IMR-90 (cell line): ENCODE measurements at regions not wholly inside any gene's neighbourhood (a gene's known extent, or its start where the extent isn't known, plus 50 kb on each side); places are given as distances from the start of the nearest gene placed in this dataset.

Experiments
- ATAC-seq: fragments of 200-7000 bp; cut with Tn5 transposase; 2 replicates; pipeline ENCODE4 v1.9.1; 2020; ENCODE audit warnings: low read depth, mild to moderate bottlenecking, moderate library complexity
- BruUV-seq: library from RNA; stranded (reverse); fragments of 400-500 nt; replicated peaks from 2 replicates; lab custom pipeline; 2021; lab: Mats Ljungman, UMichigan
- CTCF ChIA-PET: fragments of 300-600 bp; formaldehyde crosslinking; extraction: SDS; loops from one replicate; lab custom pipeline; 2021; ENCODE audit warnings: antibody characterized with exemption; lab: Yijun Ruan, JAX
- POLR2A ChIA-PET: fragments of 300-600 bp; sonication (Branson Sonifier 250); formaldehyde crosslinking; loops from one replicate; lab custom pipeline; 2022; ENCODE audit warnings: antibody characterized with exemption; ENCODE audit not compliant: unreplicated experiment; lab: Charles Lee
- DNase-seq: peaks from one replicate; pipeline ENCODE4 v3.0.0; 2013
- H2AFZ ChIP-seq: replicated peaks from 2 replicates; pipeline ENCODE3; 2013; ENCODE audit warnings: low read length, mild to moderate bottlenecking; ENCODE audit not compliant: poor library complexity
- H2AK5ac ChIP-seq: 2 replicates; pipeline ENCODE4 v1.6.1; 2013; ENCODE audit warnings: low read depth, low read length, inconsistent platforms
- H2AK9ac ChIP-seq: replicated peaks from 2 replicates; pipeline ENCODE3; 2013; ENCODE audit warnings: mild to moderate bottlenecking, low read depth, low read length, moderate library complexity; ENCODE audit not compliant: poor library complexity
- H2BK120ac ChIP-seq: 2 replicates; pipeline ENCODE4 v1.6.1; 2013; ENCODE audit warnings: low read depth, low read length, inconsistent platforms
- H2BK15ac ChIP-seq: 3 replicates; pipeline ENCODE4 v1.6.1; 2013; ENCODE audit warnings: low read depth, low read length, inconsistent platforms
- H2BK20ac ChIP-seq: 2 replicates; pipeline ENCODE4 v1.6.1; 2013; ENCODE audit warnings: low read depth, mild to moderate bottlenecking, inconsistent platforms, low read length, moderate library complexity
- H2BK5ac ChIP-seq: 2 replicates; pipeline ENCODE4 v1.6.1; 2013; ENCODE audit warnings: mild to moderate bottlenecking, low read depth, low read length, inconsistent platforms; ENCODE audit not compliant: poor library complexity, severe bottlenecking
- H3K14ac ChIP-seq: replicated peaks from 2 replicates; pipeline ENCODE4 v1.6.1; 2013; ENCODE audit warnings: low read depth, low read length, inconsistent platforms
- H3K18ac ChIP-seq: 2 replicates; pipeline ENCODE4 v1.6.1; 2013; ENCODE audit warnings: low read depth, low read length, control low read depth
- H3K23ac ChIP-seq: 2 replicates; pipeline ENCODE4 v1.6.1; 2013; ENCODE audit warnings: low read depth, low read length, inconsistent platforms
- H3K27ac ChIP-seq: 2 replicates; pipeline ENCODE4 v1.5.1; 2013; ENCODE audit warnings: mild to moderate bottlenecking, control low read depth, low read length; ENCODE audit not compliant: insufficient read depth
- H3K27me3 ChIP-seq: 2 replicates; pipeline ENCODE4 v1.6.1; 2013; ENCODE audit warnings: low read length; ENCODE audit not compliant: control insufficient read depth, insufficient read depth
- H3K36me3 ChIP-seq: 2 replicates; pipeline ENCODE4 v1.6.1; 2013; ENCODE audit warnings: low read length, mixed read lengths; ENCODE audit not compliant: control insufficient read depth, insufficient read depth
- H3K4ac ChIP-seq: 2 replicates; pipeline ENCODE4 v1.6.1; 2013; ENCODE audit warnings: low read depth, low read length, inconsistent platforms
- H3K4me1 ChIP-seq: 2 replicates; pipeline ENCODE4 v1.6.1; 2013; ENCODE audit warnings: low read length, mixed read lengths; ENCODE audit not compliant: control insufficient read depth, insufficient read depth
- H3K4me2 ChIP-seq: 2 replicates; pipeline ENCODE4 v1.6.1; 2013; ENCODE audit warnings: low read depth, mild to moderate bottlenecking, control low read depth, low read length, moderate library complexity
- H3K4me3 ChIP-seq: 2 replicates; pipeline ENCODE4 v1.5.1; 2013; ENCODE audit warnings: low read depth, mild to moderate bottlenecking, control low read depth, low read length, moderate library complexity; ENCODE audit not compliant: insufficient read depth
- H3K56ac ChIP-seq: 2 replicates; pipeline ENCODE4 v1.6.1; 2013; ENCODE audit warnings: low read length, inconsistent platforms; ENCODE audit not compliant: insufficient read depth; ENCODE audit errors: extremely low read depth
- H3K79me1 ChIP-seq, 2 experiments: 2 replicates each; pipeline ENCODE4 v1.6.1; 2013; ENCODE audit warnings: low read length in 2 of 2, inconsistent platforms in 1 of 2, low read depth in 1 of 2
- H3K9ac ChIP-seq: 2 replicates; pipeline ENCODE4 v1.6.1; 2013; ENCODE audit warnings: low read depth, low read length, control low read depth
- H3K9me1 ChIP-seq: 2 replicates; pipeline ENCODE4 v1.6.1; 2013; ENCODE audit warnings: low read length, inconsistent platforms; ENCODE audit not compliant: insufficient read depth
- H3K9me3 ChIP-seq: 2 replicates; pipeline ENCODE4 v1.6.1; 2013; ENCODE audit warnings: low read length; ENCODE audit not compliant: control insufficient read depth, insufficient read depth
- H4K20me1 ChIP-seq: 2 replicates; pipeline ENCODE4 v1.6.1; 2013; ENCODE audit warnings: low read length, inconsistent platforms; ENCODE audit not compliant: insufficient read depth
- H4K5ac ChIP-seq: 2 replicates; pipeline ENCODE4 v1.6.1; 2013; ENCODE audit warnings: mild to moderate bottlenecking, low read depth, low read length, control low read depth
- H4K8ac ChIP-seq, 2 experiments: 2 replicates each; pipeline ENCODE4 v1.6.1; 2013; ENCODE audit warnings: low read depth in 2 of 2, low read length in 2 of 2, control low read depth in 1 of 2, inconsistent platforms in 1 of 2
- H4K91ac ChIP-seq: 2 replicates; pipeline ENCODE4 v1.6.1; 2013; ENCODE audit warnings: low read depth, low read length, inconsistent platforms; ENCODE audit not compliant: insufficient read depth
- CEBPB ChIP-seq: IDR thresholded peaks from 2 replicates; pipeline ENCODE4 v1.6.1; 2012; ENCODE audit warnings: low read depth, low read length, improper control_type of control experiment
- CHD1 ChIP-seq: IDR thresholded peaks from 2 replicates; pipeline ENCODE4 v1.6.1; 2012; ENCODE audit warnings: low read depth, low read length, improper control_type of control experiment
- FOS ChIP-seq: fragments of 150-350 bp; IDR thresholded peaks from 2 replicates; pipeline ENCODE4 v1.6.1; 2016; ENCODE audit warnings: low read depth, low read length
- MXI1 ChIP-seq: IDR thresholded peaks from 2 replicates; pipeline ENCODE4 v1.6.1; 2012; ENCODE audit warnings: low read depth, mild to moderate bottlenecking, low read length, moderate library complexity, borderline replicate concordance
- POLR2A ChIP-seq: IDR thresholded peaks from 2 replicates; pipeline ENCODE4 v1.6.1; 2012; ENCODE audit warnings: mild to moderate bottlenecking, low read depth, low read length
- RAD21 ChIP-seq: IDR thresholded peaks from 2 replicates; pipeline ENCODE4 v1.6.1; 2012; ENCODE audit warnings: low read length, improper control_type of control experiment
- SMC3 ChIP-seq: fragments of 150-350 bp; IDR thresholded peaks from 2 replicates; pipeline ENCODE4 v1.6.1; 2016; ENCODE audit warnings: low read depth, mild to moderate bottlenecking, antibody characterized with exemption, low read length, moderate library complexity
- WGBS, 2 experiments: methylation state at CpG; one replicate each; pipeline versions ENCODE4 v1.1.5 to v1.1.7; 2013; ENCODE audit warnings: missing lambda C conversion rate in 2 of 2; ENCODE audit not compliant: insufficient read length in 1 of 2; ENCODE audit errors: extremely low coverage in 2 of 2; 5-methylcytosine and 5-hydroxymethylcytosine counted together
- dilution Hi-C: fragments of 300-500 bp; cut with HindIII; formaldehyde crosslinking; loops from one replicate; pipeline ENCODE4 v1.14.3; 2018; ENCODE audit warnings: low sequenced_read_pairs; ENCODE audit not compliant: unreplicated experiment
- in situ Hi-C: fragments of 300-500 bp; cut with MboI; formaldehyde crosslinking; loops from 3 replicates; pipeline ENCODE4 v1.14.3; 2019; ENCODE audit warnings: low sequenced_read_pairs, inconsistent platforms, mixed read lengths
- intact Hi-C: fragments of 100-400 bp; cut with micrococcal nuclease; formaldehyde crosslinking; loops from 2 replicates; pipeline ENCODE4 v1.10.0; 2022

DNA sequence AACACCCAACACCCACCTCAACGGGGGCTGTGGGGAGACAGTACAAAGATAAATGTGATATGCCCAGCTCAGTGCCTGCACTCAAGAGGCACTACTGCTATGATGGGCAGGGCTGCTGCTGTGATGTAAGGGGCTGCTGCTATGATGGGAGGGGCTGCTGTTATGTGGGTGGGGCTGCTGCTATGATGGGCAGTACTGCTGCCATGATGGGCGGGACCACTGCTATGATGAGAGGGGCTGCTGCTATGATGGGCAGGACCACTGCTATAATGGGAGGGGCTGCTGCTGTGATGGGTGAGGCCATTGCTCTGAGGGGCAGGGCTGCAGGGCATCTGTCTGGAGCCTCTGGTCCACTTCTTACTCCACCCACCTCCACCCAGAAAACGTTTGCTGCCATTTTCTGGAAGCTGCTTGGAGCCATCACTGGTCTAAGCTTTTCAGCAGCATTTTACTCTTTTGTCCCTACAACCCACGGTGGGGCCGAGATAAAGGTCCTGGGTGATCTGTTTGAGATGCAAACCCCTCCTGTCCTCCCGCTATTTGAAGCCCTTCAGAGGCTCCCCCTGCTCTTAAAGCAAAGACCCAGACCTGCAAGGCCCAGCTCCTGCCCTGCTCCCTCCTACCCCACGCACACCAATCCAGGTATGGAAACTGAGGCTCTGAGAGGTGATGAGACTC lies 656.9 kb downstream of the PTPRU start:
- in situ Hi-C loops (no loop called here), dilution Hi-C loops (no loop called here)

More for the DNA sequence above, 656.9 kb downstream of the PTPRU start:
- Histone ChIP-seq H3K56ac (no peak overlapping the region), H2BK5ac (no peak overlapping the region), H2BK120ac (no peak overlapping the region), H3K79me1 (no peaks in the 10 kb centered on the region), H3K18ac (no peak overlapping the region), H3K4me3 (no peak overlapping the region), H3K9me1 (no peaks in the 10 kb centered on the region), H3K14ac (no peak overlapping the region), H3K36me3 (no peaks in the 10 kb centered on the region), H3K4me1 (no peaks in the 10 kb centered on the region), H4K20me1 (no peaks in the 10 kb centered on the region), H3K27ac (no peak overlapping the region), H3K27me3 (no peaks in the 10 kb centered on the region; the same call in 1 of the 2 replicates), H4K8ac (no peak overlapping the region), H3K9me3 (no peaks in the 10 kb centered on the region), H2AFZ (no peak overlapping the region), H3K4me2 (no peak overlapping the region), H2BK20ac (no peak overlapping the region), H3K9ac (no peak overlapping the region), H3K4ac (no peak overlapping the region), H2BK15ac (no peak overlapping the region), H2AK9ac (no peak overlapping the region), H4K91ac (no peak overlapping the region), H3K23ac (no peak overlapping the region), H2AK5ac (no peak overlapping the region), H4K5ac (no peak overlapping the region)
- DNase-seq (no peak), ATAC-seq (no peak)
- BruUV-seq: no TSS peak
- ChIA-PET POLR2A (no interaction called here), CTCF (no interaction called here)
- 0% methylated on average over 1 of the region's 7 CpGs; no CpG with 5 or more reads in 1 of the 2 experiments for WGBS, 2 experiments
- TF ChIP-seq CHD1 (no peak), SMC3 (no peak), RAD21 (no peak), FOS (no peak), CEBPB (no peak), MXI1 (no peak), POLR2A (no peak)
- intact Hi-C loops: no loop called here
